ENCODE measurements at regions not wholly inside any gene's neighbourhood (a gene's known extent, or its start where the extent isn't known, plus 50 kb on each side); places are given as distances from the start of the nearest gene placed in this dataset.

DNA sequence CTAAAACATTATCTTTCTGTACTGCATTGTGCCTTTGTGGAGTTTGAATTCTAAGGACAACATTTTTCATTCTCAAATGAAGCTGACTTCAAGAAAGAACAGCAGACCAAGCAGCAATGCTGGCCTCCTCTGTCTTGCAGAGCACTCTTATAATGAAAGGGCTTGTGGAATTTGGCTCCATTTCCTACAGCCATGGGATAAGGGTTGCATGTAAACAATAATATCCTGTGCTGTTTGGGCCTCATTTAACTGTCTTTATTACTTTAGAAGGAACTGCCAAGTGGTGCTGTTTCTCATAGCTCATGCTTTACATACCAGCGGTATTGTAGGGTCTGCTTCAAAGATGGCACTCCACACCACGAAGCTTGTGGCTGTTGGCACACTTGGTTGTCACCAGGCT, 111.4 kb upstream of the EOLA2 start:
- CTCF ChIA-PET: interaction anchor here (1.8 kb wide), 1 partner anchor 14 kb away, joined by 9 read pairs; no protein-coding TSS in a partner anchor
- DNase-seq: no peak
- no peak overlapping the region for H3K4me3 Mint-ChIP-seq (ENCODE audit: low read depth, unreplicated experiment)

DNA sequence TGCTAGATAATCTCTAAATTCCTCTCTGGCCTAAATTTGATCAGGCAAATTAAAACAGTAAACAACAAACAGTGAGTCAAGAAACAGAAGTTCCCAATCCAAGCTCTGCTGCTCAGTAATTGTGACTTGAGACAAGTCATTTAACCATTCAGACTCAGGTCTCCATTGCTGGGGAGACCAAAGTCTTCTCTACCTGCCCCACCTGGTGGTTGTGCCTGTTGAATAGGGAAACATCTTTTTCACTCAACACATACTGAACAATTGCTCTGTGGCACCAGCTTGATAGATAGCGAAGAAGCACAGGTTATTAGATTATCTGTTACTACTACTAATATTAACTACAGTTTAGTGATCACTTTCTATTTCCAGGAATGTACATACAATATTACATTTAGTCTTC, 112.1 kb upstream of the EOLA2 start:
- Mint-ChIP-seq H3K9me3 (ENCODE audit: low read depth, unreplicated experiment) (no peaks in the 10 kb centered on the region), H3K4me3 (ENCODE audit: low read depth, unreplicated experiment) (no peak overlapping the region), H3K27me3 (ENCODE audit: unreplicated experiment) (no peaks in the 10 kb centered on the region), H3K4me1 (ENCODE audit: low read depth, unreplicated experiment) (peaks cover 26% of the 10 kb centered on the region), H3K36me3 (ENCODE audit: insufficient read depth, unreplicated experiment) (no peaks in the 10 kb centered on the region), H3K27ac (ENCODE audit: unreplicated experiment) (peak overlapping the region; percentile 33)
- DNase-seq: peak; percentile 14
- intact Hi-C loops (cut with micrococcal nuclease; ENCODE audit: unreplicated experiment): loop anchor here (1.0 kb wide), 1 partner anchor 87 kb away; no protein-coding TSS in a partner anchor
- CTCF ChIA-PET: interaction anchor here (0.9 to 1.8 kb wide), 4 partner anchors 13 to 279 kb away, joined by 3 to 9 read pairs (median 6); no protein-coding TSS in a partner anchor
- no TSS peak for BruUV-seq (replicated peaks)
- TF ChIP-seq, protein P1, sequence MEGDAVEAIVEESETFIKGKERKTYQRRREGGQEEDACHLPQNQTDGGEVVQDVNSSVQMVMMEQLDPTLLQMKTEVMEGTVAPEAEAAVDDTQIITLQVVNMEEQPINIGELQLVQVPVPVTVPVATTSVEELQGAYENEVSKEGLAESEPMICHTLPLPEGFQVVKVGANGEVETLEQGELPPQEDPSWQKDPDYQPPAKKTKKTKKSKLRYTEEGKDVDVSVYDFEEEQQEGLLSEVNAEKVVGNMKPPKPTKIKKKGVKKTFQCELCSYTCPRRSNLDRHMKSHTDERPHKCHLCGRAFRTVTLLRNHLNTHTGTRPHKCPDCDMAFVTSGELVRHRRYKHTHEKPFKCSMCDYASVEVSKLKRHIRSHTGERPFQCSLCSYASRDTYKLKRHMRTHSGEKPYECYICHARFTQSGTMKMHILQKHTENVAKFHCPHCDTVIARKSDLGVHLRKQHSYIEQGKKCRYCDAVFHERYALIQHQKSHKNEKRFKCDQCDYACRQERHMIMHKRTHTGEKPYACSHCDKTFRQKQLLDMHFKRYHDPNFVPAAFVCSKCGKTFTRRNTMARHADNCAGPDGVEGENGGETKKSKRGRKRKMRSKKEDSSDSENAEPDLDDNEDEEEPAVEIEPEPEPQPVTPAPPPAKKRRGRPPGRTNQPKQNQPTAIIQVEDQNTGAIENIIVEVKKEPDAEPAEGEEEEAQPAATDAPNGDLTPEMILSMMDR (IDR thresholded peaks at IDR 0.05; ENCODE audit: unreplicated experiment): no peak

More for the DNA sequence above, 111.4 kb upstream of the EOLA2 start:
- no peaks in the 10 kb centered on the region for H3K9me3 Mint-ChIP-seq (ENCODE audit: low read depth, unreplicated experiment)
- TF ChIP-seq, protein P1 (IDR thresholded peaks at IDR 0.05; ENCODE audit: unreplicated experiment): no peak
- no peaks in the 10 kb centered on the region for H3K27me3 Mint-ChIP-seq (ENCODE audit: unreplicated experiment)
- H3K4me1 Mint-ChIP-seq (ENCODE audit: low read depth, unreplicated experiment): peaks cover 26% of the 10 kb centered on the region
- no peaks in the 10 kb centered on the region for H3K36me3 Mint-ChIP-seq (ENCODE audit: insufficient read depth, unreplicated experiment)
- no peak overlapping the region for H3K27ac Mint-ChIP-seq (ENCODE audit: unreplicated experiment)
- BruUV-seq (replicated peaks): no TSS peak
- intact Hi-C loops (cut with micrococcal nuclease; ENCODE audit: unreplicated experiment): loop anchor here (1.0 kb wide), 1 partner anchor 86 kb away; no protein-coding TSS in a partner anchor

DNA sequence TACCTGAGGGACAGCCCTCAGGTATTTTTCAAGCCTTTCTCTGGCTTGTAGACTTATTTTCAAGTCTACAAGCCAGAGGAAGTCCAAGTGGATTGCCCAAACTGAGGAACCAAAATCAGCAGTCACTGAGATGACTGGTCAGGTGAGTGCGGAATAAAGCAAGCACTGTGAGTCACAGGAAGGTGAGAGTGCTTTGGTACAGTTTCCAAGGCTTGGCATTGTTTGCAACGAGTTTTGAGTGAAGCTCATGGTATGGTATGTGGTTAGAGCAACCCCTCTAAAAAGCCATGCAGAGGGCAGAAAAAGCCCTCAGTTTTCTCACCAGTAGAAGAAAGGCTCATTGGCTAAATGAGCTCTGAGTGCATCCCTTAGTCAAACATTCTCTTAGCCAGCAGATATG, 112.8 kb upstream of the EOLA2 start:
- Mint-ChIP-seq H3K4me1 (ENCODE audit: low read depth, unreplicated experiment) (peaks cover 26% of the 10 kb centered on the region), H3K4me3 (ENCODE audit: low read depth, unreplicated experiment) (no peak overlapping the region), H3K9me3 (ENCODE audit: low read depth, unreplicated experiment) (no peaks in the 10 kb centered on the region), H3K27ac (ENCODE audit: unreplicated experiment) (peak overlapping the region; percentile 33), H3K27me3 (ENCODE audit: unreplicated experiment) (no peaks in the 10 kb centered on the region), H3K36me3 (ENCODE audit: insufficient read depth, unreplicated experiment) (no peaks in the 10 kb centered on the region)
- TF ChIP-seq, protein P1 (IDR thresholded peaks at IDR 0.05; ENCODE audit: unreplicated experiment): no peak
- CTCF ChIA-PET: interaction anchor here (0.9 to 1.8 kb wide), 5 partner anchors 12 to 278 kb away, joined by 3 to 9 read pairs (median 5); no protein-coding TSS in a partner anchor
- no TSS peak for BruUV-seq (replicated peaks)
- peak; percentile 46 for DNase-seq
- intact Hi-C loops (cut with micrococcal nuclease; ENCODE audit: unreplicated experiment): no loop called here

DNA sequence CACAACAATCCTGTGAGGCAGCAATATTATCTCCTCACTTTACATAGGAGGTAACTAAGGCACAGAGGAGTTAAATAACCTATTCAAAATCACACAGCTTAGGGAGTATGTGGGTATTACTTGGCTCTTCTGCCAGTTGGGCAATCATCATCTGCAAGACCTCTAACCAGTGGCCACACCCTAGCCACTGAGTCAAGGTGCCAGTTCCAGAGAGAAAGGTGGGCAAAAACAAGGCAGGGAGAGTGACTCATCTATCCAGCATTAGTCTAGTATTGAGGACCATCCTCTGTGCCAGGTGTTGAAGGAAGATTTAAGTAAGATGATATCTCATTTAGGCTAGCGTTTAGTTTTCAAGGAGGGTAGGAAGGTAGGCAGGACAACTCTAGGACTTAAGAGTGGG, 113.9 kb upstream of the EOLA2 start:
- BruUV-seq (replicated peaks): no TSS peak
- Mint-ChIP-seq H3K36me3 (ENCODE audit: insufficient read depth, unreplicated experiment) (no peaks in the 10 kb centered on the region), H3K4me3 (ENCODE audit: low read depth, unreplicated experiment) (no peak overlapping the region), H3K27ac (ENCODE audit: unreplicated experiment) (peak overlapping the region; percentile 19), H3K27me3 (ENCODE audit: unreplicated experiment) (no peaks in the 10 kb centered on the region), H3K4me1 (ENCODE audit: low read depth, unreplicated experiment) (peaks cover 26% of the 10 kb centered on the region), H3K9me3 (ENCODE audit: low read depth, unreplicated experiment) (no peaks in the 10 kb centered on the region)
- DNase-seq: no peak
- CTCF ChIA-PET: no interaction called here
- intact Hi-C loops (cut with micrococcal nuclease; ENCODE audit: unreplicated experiment): no loop called here
- TF ChIP-seq, protein P1 (IDR thresholded peaks at IDR 0.05; ENCODE audit: unreplicated experiment): no peak
